Kidney (tissue), 13 donors: ENCODE measurements at regions not wholly inside any gene's neighbourhood (a gene's known extent, or its start where the extent isn't known, plus 50 kb on each side); places are given as distances from the start of the nearest gene placed in this dataset.

Experiments used
- DNase-seq, 5 donors: peaks; one replicate each; pipeline ENCODE4 v3.0.0-alpha.2; 2013 to 2020
- FAIRE-seq: peaks from 2 replicates; lab custom pipeline; 2012; peaks lifted over from hg19 to GRCh38; lab: Jason Lieb, UNC
- H3K27ac ChIP-seq, 2 donors: one replicate each; pipeline ENCODE4 v1.7.0; 2013; ENCODE audit warnings: low read depth in 2 of 2, low read length in 2 of 2, inconsistent platforms in 1 of 2
- H3K27me3 ChIP-seq: one replicate; pipeline ENCODE4 v1.7.1; 2013; ENCODE audit warnings: low read length, inconsistent platforms; ENCODE audit not compliant: control insufficient read depth, insufficient read depth
- H3K36me3 ChIP-seq, 3 donors: one replicate each; pipeline versions ENCODE4 v1.7.0 to v1.7.1; 2013; ENCODE audit warnings: low read length in 3 of 3, control low read depth in 1 of 3, inconsistent platforms in 1 of 3; ENCODE audit not compliant: insufficient read depth in 3 of 3, control insufficient read depth in 2 of 3
- H3K4me1 ChIP-seq, 3 donors: one replicate each; pipeline versions ENCODE4 v1.7.0 to v1.7.1; 2013; ENCODE audit warnings: low read length in 3 of 3, inconsistent platforms in 1 of 3, low read depth in 1 of 3; ENCODE audit not compliant: control insufficient read depth in 2 of 3, insufficient read depth in 2 of 3
- H3K4me3 ChIP-seq, 3 donors: one replicate each; pipeline versions ENCODE4 v1.7.0 to v1.8.1; 2013; ENCODE audit warnings: low read length in 3 of 3, control low read depth in 1 of 3, inconsistent platforms in 1 of 3
- H3K9ac ChIP-seq, 3 donors: one replicate each; pipeline versions ENCODE4 v1.7.0 to v1.7.1; 2013; ENCODE audit warnings: low read length in 3 of 3, control low read depth in 1 of 3, inconsistent platforms in 1 of 3
- H3K9me3 ChIP-seq, 3 donors: one replicate each; pipeline versions ENCODE4 v1.7.0 to v1.7.1; 2013; ENCODE audit warnings: low read length in 3 of 3, control low read depth in 1 of 3, inconsistent platforms in 1 of 3; ENCODE audit not compliant: control insufficient read depth in 2 of 3, insufficient read depth in 1 of 3
- CTCF ChIP-seq: IDR thresholded peaks from 3 replicates; pipeline ENCODE4 v1.5.1; 2012; ENCODE audit warnings: mild to moderate bottlenecking, moderate library complexity, borderline replicate concordance; ENCODE audit not compliant: insufficient read depth; ENCODE audit errors: extremely low read depth
- intact Hi-C: fragments of 100-400 bp; cut with DNase I; formaldehyde crosslinking; loops from one replicate; pipeline ENCODE4 v1.11.1; 2022
- donor health status: control.
- donor health status: control.
- donor health status: control.
- donor health status: control.
- donor health status: control.
- donor health status: DM: yes; HTN: yes; CAD: no.
- donor health status: Normal renal cell carcinoma (clear cell type).

GRCh38 chr11:120041625-120042024, 96.3 kb downstream of the TRIM29 start:
- intact Hi-C loops, result no loop called here
- H3K9me3 ChIP-seq, result no peaks in the 10 kb centered on the region
- H3K36me3 ChIP-seq, result no peaks in the 10 kb centered on the region
- H3K27me3 ChIP-seq, result no peaks in the 10 kb centered on the region
- DNase-seq, result no peak
- H3K4me3 ChIP-seq, result no peak overlapping the region
- H3K9ac ChIP-seq, result no peak overlapping the region
- no peak for FAIRE-seq
- H3K27ac ChIP-seq, result no peak overlapping the region
- no peak for TF ChIP-seq CTCF
- no peaks in the 10 kb centered on the region for H3K4me1 ChIP-seq

- H3K9me3 ChIP-seq, result no peaks in the 10 kb centered on the region
- no peak overlapping the region for H3K4me3 ChIP-seq
- FAIRE-seq, result no peak
- H3K27ac ChIP-seq, result no peak overlapping the region
- H3K9ac ChIP-seq, result no peak overlapping the region
- no peak for TF ChIP-seq CTCF
- intact Hi-C loops, result no loop called here
- DNase-seq, result no peak
- H3K4me1 ChIP-seq, result no peaks in the 10 kb centered on the region
- H3K27me3 ChIP-seq, result no peaks in the 10 kb centered on the region
- H3K36me3 ChIP-seq, result no peaks in the 10 kb centered on the region
Observed at GRCh38 chr11:120040151-120040840, 97.6 kb downstream of the TRIM29 start.

- H3K27me3 ChIP-seq, result no peaks in the 10 kb centered on the region
- no peak overlapping the region for H3K9ac ChIP-seq
- no peak for FAIRE-seq
- H3K27ac ChIP-seq, result no peak overlapping the region
- no peaks in the 10 kb centered on the region for H3K9me3 ChIP-seq
- no peaks in the 10 kb centered on the region for H3K36me3 ChIP-seq
- DNase-seq, result peak in 1 of 5 donors; percentile 1
- no peaks in the 10 kb centered on the region for H3K4me1 ChIP-seq
- intact Hi-C loops, result no loop called here
- no peak overlapping the region for H3K4me3 ChIP-seq
- TF ChIP-seq CTCF, result no peak
Observed at GRCh38 chr11:120039039-120039438, 98.9 kb downstream of the TRIM29 start.

- Histone ChIP-seq H3K4me1 (no peaks in the 10 kb centered on the region), H3K36me3 (no peaks in the 10 kb centered on the region), H3K27me3 (no peaks in the 10 kb centered on the region), H3K4me3 (no peak overlapping the region), H3K9ac (no peak overlapping the region), H3K9me3 (no peaks in the 10 kb centered on the region), H3K27ac (no peak overlapping the region)
- no peak for TF ChIP-seq CTCF
- FAIRE-seq, result no peak
- intact Hi-C loops, result no loop called here
- DNase-seq, result no peak
Observed at GRCh38 chr11:120037111-120037510, 100.8 kb downstream of the TRIM29 start.
